ENCODE measurements at regions not wholly inside any gene's neighbourhood (a gene's known extent, or its start where the extent isn't known, plus 50 kb on each side); places are given as distances from the start of the nearest gene placed in this dataset.

GRCh38 chr7:114102131-114102530 is 183.3 kb upstream of the PPP1R3A start:
- TF ChIP-seq EZH2phosphoT487 (IDR thresholded peaks at IDR 0.05; ENCODE audit: borderline replicate concordance, low read length) = no peak
- TF ChIP-seq CTCF (conservative IDR thresholded peaks at IDR 0.05; ENCODE audit: low read depth, low read length) = no peak
- TF ChIP-seq EZH2 (IDR thresholded peaks at IDR 0.05; ENCODE audit: low read length, unreplicated experiment) = no peak
